ENCODE measurements at regions not wholly inside any gene's neighbourhood (a gene's known extent, or its start where the extent isn't known, plus 50 kb on each side); places are given as distances from the start of the nearest gene placed in this dataset.

DNA sequence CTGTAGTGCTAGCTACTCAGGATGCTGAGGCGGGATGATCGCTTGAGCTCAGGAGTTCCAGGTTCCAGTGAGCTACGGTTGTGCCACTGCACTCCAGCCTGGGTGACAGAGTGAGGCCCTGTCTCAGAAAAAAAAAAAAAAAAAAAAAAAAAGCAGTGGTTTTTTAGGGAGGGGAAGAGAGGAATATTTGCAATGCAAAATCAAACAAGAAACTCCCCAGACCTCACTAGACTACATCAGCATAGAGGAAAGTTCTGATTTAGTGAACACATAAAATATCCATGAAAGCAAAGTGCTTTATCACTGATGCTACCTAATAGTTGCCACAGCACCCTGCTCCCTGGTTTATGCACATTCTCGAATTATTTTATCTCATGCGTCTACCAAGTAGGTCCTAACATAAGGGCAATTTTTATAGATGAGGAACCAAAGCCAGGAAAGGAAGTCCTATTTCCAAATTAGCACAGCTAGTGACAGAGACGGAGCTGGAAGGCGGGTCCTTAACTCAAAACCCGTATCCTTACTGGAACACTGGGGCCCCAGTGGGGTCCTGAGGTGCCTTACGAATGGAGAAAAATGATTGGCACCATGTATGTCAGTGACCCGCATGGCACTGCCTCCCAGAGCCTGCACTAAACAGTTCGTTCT lies 50.7 kb upstream of the GPR157 start:
- intact Hi-C loops (cut with DNase I): no loop called here

DNA sequence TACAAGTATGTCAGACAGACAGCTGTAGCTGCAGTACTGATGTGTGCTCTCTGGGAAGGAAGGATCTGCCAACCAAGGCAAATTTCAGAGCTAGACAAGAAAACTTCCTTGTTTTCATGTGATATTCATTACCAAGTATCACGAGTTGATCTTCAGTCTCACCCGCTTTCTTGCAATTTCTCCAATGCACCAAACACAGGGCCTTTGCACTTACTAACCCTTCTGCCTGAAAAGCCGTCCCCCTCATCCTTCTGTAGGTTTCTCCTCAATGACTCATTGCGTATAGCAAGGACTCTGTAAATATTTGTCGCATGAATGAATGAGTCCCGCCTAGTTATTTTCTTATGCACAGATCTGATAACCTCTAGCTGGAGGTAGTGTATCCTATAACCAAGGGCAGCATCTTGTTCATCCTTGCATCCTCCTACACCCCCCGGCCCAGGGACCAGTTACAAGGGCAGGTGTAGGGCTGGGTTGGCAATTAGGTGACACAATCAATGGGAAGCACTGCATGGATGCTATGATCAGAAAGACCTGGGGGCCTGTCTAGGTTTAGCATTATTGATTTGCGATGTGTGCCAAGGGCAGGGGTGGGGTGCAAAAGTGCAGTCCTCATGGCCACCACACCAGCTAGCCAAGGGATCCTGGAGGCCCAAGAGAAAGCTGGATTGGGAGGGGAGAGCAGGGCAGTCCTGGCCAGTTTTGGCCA lies 51.4 kb upstream of the GPR157 start:
- intact Hi-C loops (cut with DNase I): no loop called here

More for the DNA sequence above, 50.7 kb upstream of the GPR157 start:
- DNase-seq (ENCODE audit: low spot score): no peak

DNA sequence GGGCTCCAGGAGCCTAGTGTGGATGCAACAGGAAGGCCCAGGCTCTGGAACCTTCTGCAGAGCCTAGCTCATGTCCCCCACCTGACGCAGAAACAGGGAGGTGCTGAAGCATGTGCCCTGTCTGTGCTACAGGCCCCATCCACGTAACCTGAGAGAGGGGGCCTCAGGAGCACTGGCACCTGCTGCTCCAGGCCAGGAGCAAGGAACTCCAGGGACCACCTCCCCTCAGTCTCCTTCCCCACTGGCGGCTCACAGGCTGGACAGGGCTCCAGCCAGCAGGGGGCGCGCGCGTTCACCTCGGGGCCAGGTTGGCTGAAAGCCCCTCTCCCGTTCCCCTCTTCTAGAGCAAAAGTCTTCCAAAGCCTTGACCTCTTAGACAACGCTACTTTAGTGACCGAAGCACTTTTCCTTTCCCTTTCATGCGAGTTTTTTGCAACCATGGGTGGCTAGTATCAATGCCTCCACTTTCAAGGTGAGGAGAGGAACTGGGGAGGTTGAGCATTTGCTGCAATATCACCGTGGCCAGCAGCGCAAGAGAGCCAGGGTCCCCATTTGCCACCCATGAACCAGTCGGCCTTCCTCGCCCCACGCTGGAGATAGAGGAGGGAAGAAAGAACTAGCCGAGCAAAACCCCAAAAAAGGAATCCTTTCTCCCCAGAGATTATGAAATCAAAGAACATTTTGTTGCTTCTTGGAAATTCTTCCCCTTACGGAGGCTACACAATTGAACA lies 52.4 kb upstream of the GPR157 start:
- DNase-seq (ENCODE audit: low spot score): peak; percentile 91

More for the DNA sequence above, 51.4 kb upstream of the GPR157 start:
- DNase-seq (ENCODE audit: low spot score): no peak

DNA sequence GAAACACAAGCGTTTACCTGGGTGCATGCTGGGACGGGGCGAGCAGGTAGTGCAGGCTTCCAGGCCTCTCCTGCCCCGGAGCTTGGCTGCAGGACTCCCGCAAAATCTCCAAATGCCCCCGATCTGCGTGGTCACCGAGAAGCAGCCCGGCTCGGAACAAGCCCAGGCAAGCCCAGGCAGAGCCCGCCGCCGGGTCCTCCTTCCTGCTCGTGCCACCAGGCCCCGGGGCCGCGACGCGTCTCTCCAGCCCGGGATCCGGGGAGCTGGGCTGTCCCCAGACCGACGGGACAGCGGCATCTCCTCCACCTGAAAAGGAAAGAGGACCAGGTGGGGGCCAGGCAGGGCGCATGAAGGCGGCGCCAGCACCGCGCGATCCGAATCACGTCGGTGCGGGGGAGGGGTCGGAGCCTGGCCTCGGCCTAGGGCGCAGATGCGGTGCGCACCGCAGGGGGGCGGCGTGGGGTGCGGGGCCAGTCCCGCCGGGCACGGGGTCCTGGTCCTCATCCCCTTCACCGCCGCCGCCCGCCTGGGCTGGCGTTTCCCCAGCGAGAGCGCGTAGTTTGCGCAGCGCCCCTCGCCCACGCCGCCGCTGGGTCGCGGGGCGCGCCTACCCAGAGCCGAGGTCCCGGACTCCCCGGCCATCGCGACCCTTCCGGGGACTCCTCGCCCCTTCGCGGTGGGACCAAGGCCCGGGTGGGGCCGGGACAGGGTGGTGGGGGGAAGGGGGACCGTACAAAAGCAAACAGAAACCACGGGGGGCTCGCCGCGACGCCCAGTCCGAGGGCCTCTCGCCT lies 52.4 kb upstream of the H6PD start:
- intact Hi-C loops (cut with DNase I): no loop called here
- DNase-seq (ENCODE audit: low spot score): no peak

More for the DNA sequence above, 52.4 kb upstream of the GPR157 start:
- intact Hi-C loops (cut with DNase I): no loop called here

DNA sequence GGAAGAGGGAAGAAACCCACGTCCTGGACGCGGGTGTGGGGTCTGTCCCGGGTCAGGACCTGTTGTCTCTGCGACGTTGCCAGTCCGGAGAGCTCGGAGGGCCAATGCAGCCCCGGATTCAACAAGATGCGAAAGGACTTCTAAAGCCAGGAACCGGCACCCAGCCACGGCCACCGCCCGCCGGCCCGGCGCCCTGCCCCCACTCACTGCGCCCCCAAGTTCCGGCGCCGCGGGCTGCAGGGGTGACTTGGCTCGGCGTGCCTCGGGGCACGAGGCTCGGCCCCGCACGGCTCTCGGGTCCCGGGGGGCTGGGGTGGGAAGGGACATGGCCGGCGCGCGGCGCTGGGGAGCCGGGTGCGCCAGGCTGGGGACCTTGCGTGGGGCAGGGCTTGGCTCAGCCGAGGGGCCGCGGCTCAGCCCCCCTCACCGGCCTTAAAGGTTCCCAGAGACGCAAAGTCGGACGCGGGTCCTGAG lies 51.8 kb upstream of the H6PD start:
- intact Hi-C loops (cut with DNase I): no loop called here
- DNase-seq (ENCODE audit: low spot score): no peak

DNA sequence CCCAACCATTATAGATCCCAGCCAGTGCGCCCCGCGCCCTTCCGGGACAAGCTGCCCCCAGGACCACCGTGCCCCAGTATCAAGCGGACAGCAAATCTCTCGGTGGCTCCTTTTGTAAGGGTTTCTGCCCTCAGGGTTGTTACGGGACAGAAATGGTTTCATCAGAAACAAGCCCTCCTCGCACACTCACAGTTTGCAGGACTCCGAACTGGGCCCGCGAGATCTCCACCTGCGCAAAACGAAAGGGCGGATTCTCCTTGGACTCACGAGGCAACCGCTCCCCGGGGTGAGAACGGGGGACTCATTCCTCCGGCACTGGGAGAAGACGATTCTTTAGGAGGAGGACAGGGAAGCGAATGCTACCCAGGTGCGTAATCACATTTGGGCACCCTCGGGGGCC lies 51.1 kb upstream of the H6PD start:
- intact Hi-C loops (cut with DNase I): no loop called here
- DNase-seq (ENCODE audit: low spot score): no peak

GRCh38 chr1:9183898-9184297 lies 50.7 kb upstream of the H6PD start:
- intact Hi-C loops (cut with DNase I): no loop called here
- no peak for DNase-seq (ENCODE audit: low spot score)

- intact Hi-C loops (cut with DNase I): no loop called here
- DNase-seq (ENCODE audit: low spot score): no peak
Observed at GRCh38 chr1:9184749-9185148, 49.8 kb upstream of the H6PD start.

Data from posterior vena cava (tissue), 2 donors.